ENCODE measurements at regions not wholly inside any gene's neighbourhood (a gene's known extent, or its start where the extent isn't known, plus 50 kb on each side); places are given as distances from the start of the nearest gene placed in this dataset.

DNA sequence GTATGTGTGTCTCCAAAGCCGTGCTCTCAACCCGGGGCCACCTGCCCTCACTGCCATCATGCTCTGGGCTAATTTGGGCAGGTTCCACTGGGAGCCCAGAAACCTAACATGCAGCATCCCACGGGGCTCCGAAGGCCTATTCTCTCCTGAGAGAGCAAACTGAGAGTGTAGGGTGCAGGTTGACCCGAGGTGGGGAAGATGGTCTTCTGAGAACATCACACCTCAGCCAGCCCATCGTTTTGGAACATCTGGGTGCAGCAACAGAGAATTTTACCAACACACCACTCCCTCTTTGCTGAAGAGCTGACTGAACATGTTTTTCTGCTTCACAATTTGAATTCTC, 294.6 kb upstream of the TUT7 start:
- H3K4me3 ChIP-seq (ENCODE audit: low read length): no peak overlapping the region
- no peaks in the 10 kb centered on the region for H3K36me3 ChIP-seq (ENCODE audit: insufficient read depth, low read length)
- H2AFZ ChIP-seq (ENCODE audit: low read depth, low read length): no peak overlapping the region
- H4K20me1 ChIP-seq (ENCODE audit: insufficient read depth): no peaks in the 10 kb centered on the region
- H3K9ac ChIP-seq (ENCODE audit: low read length): no peak overlapping the region
- TF ChIP-seq, protein P1, sequence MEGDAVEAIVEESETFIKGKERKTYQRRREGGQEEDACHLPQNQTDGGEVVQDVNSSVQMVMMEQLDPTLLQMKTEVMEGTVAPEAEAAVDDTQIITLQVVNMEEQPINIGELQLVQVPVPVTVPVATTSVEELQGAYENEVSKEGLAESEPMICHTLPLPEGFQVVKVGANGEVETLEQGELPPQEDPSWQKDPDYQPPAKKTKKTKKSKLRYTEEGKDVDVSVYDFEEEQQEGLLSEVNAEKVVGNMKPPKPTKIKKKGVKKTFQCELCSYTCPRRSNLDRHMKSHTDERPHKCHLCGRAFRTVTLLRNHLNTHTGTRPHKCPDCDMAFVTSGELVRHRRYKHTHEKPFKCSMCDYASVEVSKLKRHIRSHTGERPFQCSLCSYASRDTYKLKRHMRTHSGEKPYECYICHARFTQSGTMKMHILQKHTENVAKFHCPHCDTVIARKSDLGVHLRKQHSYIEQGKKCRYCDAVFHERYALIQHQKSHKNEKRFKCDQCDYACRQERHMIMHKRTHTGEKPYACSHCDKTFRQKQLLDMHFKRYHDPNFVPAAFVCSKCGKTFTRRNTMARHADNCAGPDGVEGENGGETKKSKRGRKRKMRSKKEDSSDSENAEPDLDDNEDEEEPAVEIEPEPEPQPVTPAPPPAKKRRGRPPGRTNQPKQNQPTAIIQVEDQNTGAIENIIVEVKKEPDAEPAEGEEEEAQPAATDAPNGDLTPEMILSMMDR (IDR thresholded peaks at IDR 0.05; ENCODE audit: poor library complexity, severe bottlenecking): no peak
- TF ChIP-seq MXI1 (conservative IDR thresholded peaks at IDR 0.05; ENCODE audit: poor library complexity, severe bottlenecking) (no peak), EZH2 (IDR thresholded peaks at IDR 0.05; ENCODE audit: borderline replicate concordance, insufficient read depth, low read length, poor library complexity, severe bottlenecking) (no peak), SMC3 (conservative IDR thresholded peaks at IDR 0.05; ENCODE audit: poor library complexity) (no peak), RAD21 (conservative IDR thresholded peaks at IDR 0.05) (no peak), TAF1 (IDR thresholded peaks at IDR 0.05; ENCODE audit: low read depth) (no peak), EP300 (conservative IDR thresholded peaks at IDR 0.05; ENCODE audit: poor library complexity, severe bottlenecking) (no peak), POLR2AphosphoS5 (IDR thresholded peaks at IDR 0.05) (no peak)
- TF ChIP-seq, protein P2, sequence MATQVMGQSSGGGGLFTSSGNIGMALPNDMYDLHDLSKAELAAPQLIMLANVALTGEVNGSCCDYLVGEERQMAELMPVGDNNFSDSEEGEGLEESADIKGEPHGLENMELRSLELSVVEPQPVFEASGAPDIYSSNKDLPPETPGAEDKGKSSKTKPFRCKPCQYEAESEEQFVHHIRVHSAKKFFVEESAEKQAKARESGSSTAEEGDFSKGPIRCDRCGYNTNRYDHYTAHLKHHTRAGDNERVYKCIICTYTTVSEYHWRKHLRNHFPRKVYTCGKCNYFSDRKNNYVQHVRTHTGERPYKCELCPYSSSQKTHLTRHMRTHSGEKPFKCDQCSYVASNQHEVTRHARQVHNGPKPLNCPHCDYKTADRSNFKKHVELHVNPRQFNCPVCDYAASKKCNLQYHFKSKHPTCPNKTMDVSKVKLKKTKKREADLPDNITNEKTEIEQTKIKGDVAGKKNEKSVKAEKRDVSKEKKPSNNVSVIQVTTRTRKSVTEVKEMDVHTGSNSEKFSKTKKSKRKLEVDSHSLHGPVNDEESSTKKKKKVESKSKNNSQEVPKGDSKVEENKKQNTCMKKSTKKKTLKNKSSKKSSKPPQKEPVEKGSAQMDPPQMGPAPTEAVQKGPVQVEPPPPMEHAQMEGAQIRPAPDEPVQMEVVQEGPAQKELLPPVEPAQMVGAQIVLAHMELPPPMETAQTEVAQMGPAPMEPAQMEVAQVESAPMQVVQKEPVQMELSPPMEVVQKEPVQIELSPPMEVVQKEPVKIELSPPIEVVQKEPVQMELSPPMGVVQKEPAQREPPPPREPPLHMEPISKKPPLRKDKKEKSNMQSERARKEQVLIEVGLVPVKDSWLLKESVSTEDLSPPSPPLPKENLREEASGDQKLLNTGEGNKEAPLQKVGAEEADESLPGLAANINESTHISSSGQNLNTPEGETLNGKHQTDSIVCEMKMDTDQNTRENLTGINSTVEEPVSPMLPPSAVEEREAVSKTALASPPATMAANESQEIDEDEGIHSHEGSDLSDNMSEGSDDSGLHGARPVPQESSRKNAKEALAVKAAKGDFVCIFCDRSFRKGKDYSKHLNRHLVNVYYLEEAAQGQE (IDR thresholded peaks at IDR 0.05; ENCODE audit: borderline replicate concordance): no peak
- H3K27me3 ChIP-seq (ENCODE audit: insufficient read depth, low read depth, low read length): no peaks in the 10 kb centered on the region
- H3F3A ChIP-seq (ENCODE audit: insufficient read depth, low read length, poor library complexity, severe bottlenecking): no peaks in the 10 kb centered on the region
- no peak overlapping the region for H3K27ac ChIP-seq (ENCODE audit: low read length)
- H3K4me2 ChIP-seq (ENCODE audit: low read length): no peak overlapping the region
- no peaks in the 10 kb centered on the region for H3K9me2 ChIP-seq (ENCODE audit: insufficient read depth, low read length)
- no peaks in the 10 kb centered on the region for H3K79me2 ChIP-seq (replicated peaks; ENCODE audit: insufficient read depth, low read length)
- H3K9me3 ChIP-seq (ENCODE audit: low read length): no peaks in the 10 kb centered on the region

DNA sequence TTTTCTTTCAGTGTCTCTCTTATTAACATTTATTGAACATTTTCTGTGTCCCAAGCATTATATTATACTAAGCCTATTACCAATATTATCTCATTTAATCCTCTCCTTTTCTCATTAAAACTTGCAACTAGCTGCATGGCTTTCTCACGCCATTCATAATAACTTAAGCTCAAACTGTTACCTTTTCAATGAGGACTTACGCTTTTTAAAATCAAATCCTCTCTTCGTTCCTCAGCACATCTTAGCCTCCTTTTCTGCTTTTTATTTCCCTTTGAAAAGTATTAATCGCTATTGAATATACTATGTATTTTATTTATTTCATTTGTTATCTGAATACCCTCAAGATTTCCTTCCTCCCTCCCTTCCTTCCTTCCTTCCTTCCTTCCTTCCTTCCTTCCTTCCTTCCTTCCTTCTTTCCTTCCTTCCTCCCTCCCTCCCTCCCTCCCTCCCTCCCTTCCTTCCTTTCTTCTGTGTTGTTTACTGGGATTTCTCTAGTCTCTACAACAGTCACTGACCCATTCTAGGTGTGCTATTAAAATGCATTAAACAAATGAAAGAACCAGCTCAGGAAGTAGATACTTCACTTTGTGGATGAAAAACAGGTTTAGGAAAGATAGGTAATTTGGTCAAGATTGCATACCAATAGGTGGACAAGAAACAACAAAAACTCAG, 294.1 kb upstream of the TUT7 start:
- H3K27me3 ChIP-seq (ENCODE audit: insufficient read depth, low read depth, low read length): no peaks in the 10 kb centered on the region
- H3K79me2 ChIP-seq (replicated peaks; ENCODE audit: insufficient read depth, low read length): no peaks in the 10 kb centered on the region
- TF ChIP-seq TAF1 (IDR thresholded peaks at IDR 0.05; ENCODE audit: low read depth) (no peak), RAD21 (conservative IDR thresholded peaks at IDR 0.05) (no peak), POLR2AphosphoS5 (IDR thresholded peaks at IDR 0.05) (no peak), EP300 (conservative IDR thresholded peaks at IDR 0.05; ENCODE audit: poor library complexity, severe bottlenecking) (no peak), SMC3 (conservative IDR thresholded peaks at IDR 0.05; ENCODE audit: poor library complexity) (no peak), EZH2 (IDR thresholded peaks at IDR 0.05; ENCODE audit: borderline replicate concordance, insufficient read depth, low read length, poor library complexity, severe bottlenecking) (no peak), MXI1 (conservative IDR thresholded peaks at IDR 0.05; ENCODE audit: poor library complexity, severe bottlenecking) (no peak)
- TF ChIP-seq, protein P1 (IDR thresholded peaks at IDR 0.05; ENCODE audit: poor library complexity, severe bottlenecking): no peak
- TF ChIP-seq, protein P2 (IDR thresholded peaks at IDR 0.05; ENCODE audit: borderline replicate concordance): no peak
- H4K20me1 ChIP-seq (ENCODE audit: insufficient read depth): no peaks in the 10 kb centered on the region
- H3K36me3 ChIP-seq (ENCODE audit: insufficient read depth, low read length): no peaks in the 10 kb centered on the region
- H3K4me2 ChIP-seq (ENCODE audit: low read length): no peak overlapping the region
- H3K4me3 ChIP-seq (ENCODE audit: low read length): no peak overlapping the region
- H2AFZ ChIP-seq (ENCODE audit: low read depth, low read length): no peak overlapping the region
- H3K9me3 ChIP-seq (ENCODE audit: low read length): no peaks in the 10 kb centered on the region
- H3K27ac ChIP-seq (ENCODE audit: low read length): no peak overlapping the region
- H3K9me2 ChIP-seq (ENCODE audit: insufficient read depth, low read length): no peaks in the 10 kb centered on the region
- no peak overlapping the region for H3K9ac ChIP-seq (ENCODE audit: low read length)
- H3F3A ChIP-seq (ENCODE audit: insufficient read depth, low read length, poor library complexity, severe bottlenecking): no peaks in the 10 kb centered on the region

Data from neural cell (in vitro differentiated cells).